CD4-positive, alpha-beta T cell (primary cell): ENCODE measurements at regions not wholly inside any gene's neighbourhood (a gene's known extent, or its start where the extent isn't known, plus 50 kb on each side); places are given as distances from the start of the nearest gene placed in this dataset.
A peak's percentile ranks its signal among the peaks of the same experiment; 100 is the strongest.
"Not testable (repeated sequence)": the region's sequence is repeated elsewhere in the genome, so short reads cannot be mapped to it uniquely, and the experiment has no call there.

ENCODE experiments used
- ATAC-seq: fragments of 200-7000 bp; cut with Tn5 transposase; one replicate; pipeline ENCODE4 v1.10.0; 2022; ENCODE audit warnings: mild to moderate bottlenecking; ENCODE audit not compliant: poor library complexity
- CTCF ChIA-PET: fragments of 350-600 bp; sonication (Branson Sonifier 250); formaldehyde crosslinking; loops from one replicate; lab custom pipeline; 2021; ENCODE audit warnings: antibody characterized with exemption, inconsistent platforms; lab: Charles Lee
- POLR2A ChIA-PET: fragments of 350-600 bp; sonication (Branson Sonifier 250); formaldehyde crosslinking; loops from one replicate; lab custom pipeline; 2021; ENCODE audit warnings: antibody characterized with exemption, inconsistent platforms; lab: Charles Lee
- DNase-seq, 14 experiments: peaks; one replicate each; pipeline ENCODE4 v3.0.0-alpha.2; 2013 to 2020; ENCODE audit warnings: mixed read lengths in 2 of 14
- H3K27ac ChIP-seq, 2 donors: one replicate each; pipeline versions ENCODE4 v1.5.1 to v1.7.0; 2013; ENCODE audit warnings: low read length in 2 of 2, low read depth in 1 of 2, mild to moderate bottlenecking in 1 of 2
- H3K27me3 ChIP-seq, 2 experiments: 1 replicate in 1 of 2; 2 replicates in 1 of 2; pipeline versions ENCODE4 v1.6.1 to v1.7.0; 2013; ENCODE audit warnings: low read length in 2 of 2, control low read depth in 1 of 2, mild to moderate bottlenecking in 1 of 2, moderate library complexity in 1 of 2; ENCODE audit not compliant: insufficient read depth in 2 of 2, control insufficient read depth in 1 of 2
- H3K36me3 ChIP-seq: one replicate; pipeline ENCODE4 v1.6.1; 2013; ENCODE audit warnings: low read length, control low read depth; ENCODE audit not compliant: insufficient read depth
- H3K4me1 ChIP-seq: one replicate; pipeline ENCODE4 v1.6.1; 2013; ENCODE audit warnings: low read length, control low read depth; ENCODE audit not compliant: insufficient read depth
- H3K4me3 ChIP-seq: one replicate; pipeline ENCODE4 v1.5.1; 2013; ENCODE audit warnings: mild to moderate bottlenecking, low read length, moderate library complexity
- H3K9me3 ChIP-seq, 2 experiments: 1 replicate in 1 of 2; 2 replicates in 1 of 2; pipeline versions ENCODE4 v1.6.1 to v1.7.0; 2013; ENCODE audit warnings: low read length in 2 of 2, mild to moderate bottlenecking in 2 of 2, control low read depth in 1 of 2, moderate library complexity in 1 of 2; ENCODE audit not compliant: control insufficient read depth in 1 of 2, insufficient read depth in 1 of 2
- H3K27ac Mint-ChIP-seq: one replicate; pipeline ENCODE4 v1.8.0; 2020; ENCODE audit warnings: mixed read lengths
- H3K27me3 Mint-ChIP-seq: one replicate; pipeline ENCODE4 v1.8.0; 2021; ENCODE audit warnings: mixed read lengths
- H3K36me3 Mint-ChIP-seq: one replicate; pipeline ENCODE4 v1.8.0; 2021; ENCODE audit warnings: low read depth, mixed read lengths
- H3K4me1 Mint-ChIP-seq: one replicate; pipeline ENCODE4 v1.8.0; 2021; ENCODE audit warnings: low read depth, mixed read lengths
- H3K4me3 Mint-ChIP-seq: one replicate; pipeline ENCODE4 v1.8.0; 2020; ENCODE audit warnings: mild to moderate bottlenecking, mixed read lengths
- H3K9me3 Mint-ChIP-seq: one replicate; pipeline ENCODE4 v1.8.0; 2020; ENCODE audit warnings: mixed read lengths
- intact Hi-C, 2 experiments: fragments of 100-400 bp; cut with DNase I in 1 of 2; cut with micrococcal nuclease in 1 of 2; formaldehyde crosslinking; loops; one replicate each; pipeline versions ENCODE4 v1.15.1 to v1.9.0; 2023 to 2025; cut with DNase I, micrococcal nuclease
- TF ChIP-seq, protein P1 (sequence below): fragments of 200-600 bp; IDR thresholded peaks from one replicate; pipeline ENCODE4 v1.8.0; 2022; ENCODE audit warnings: antibody characterized with exemption, mild to moderate bottlenecking

DNA sequence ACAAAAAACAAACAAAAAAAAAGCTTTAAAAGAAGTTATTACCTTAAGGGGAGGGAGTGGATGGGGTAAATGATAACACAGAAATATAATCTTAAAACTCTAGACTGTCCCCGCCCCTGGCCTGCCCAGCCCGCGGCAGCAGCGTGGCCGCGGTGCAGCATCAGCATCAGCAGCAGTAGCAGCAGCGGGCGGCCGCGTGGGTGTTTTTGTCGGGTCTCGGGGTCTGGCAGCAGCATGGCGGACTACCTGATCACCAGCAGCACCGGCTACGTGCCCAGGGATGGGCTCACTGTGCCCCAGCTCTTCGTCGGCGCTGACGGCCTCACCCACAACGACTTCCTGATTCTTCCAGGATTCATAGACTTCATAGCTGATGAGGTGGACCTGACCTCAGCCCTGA is 80.0 kb upstream of the ANKRD28 start:
- Mint-ChIP-seq H3K27me3 (no peaks in the 10 kb centered on the region), H3K9me3 (no peaks in the 10 kb centered on the region), H3K27ac (no peak overlapping the region), H3K4me1 (no peaks in the 10 kb centered on the region), H3K36me3 (no peaks in the 10 kb centered on the region), H3K4me3 (no peak overlapping the region)
- no peak overlapping the region for H3K27ac ChIP-seq
- ATAC-seq (no peak), DNase-seq (peak in 1 of 14 experiments; percentile 5)
- intact Hi-C loops = no loop called here
- POLR2A ChIA-PET = no interaction called here
- TF ChIP-seq, protein P1, sequence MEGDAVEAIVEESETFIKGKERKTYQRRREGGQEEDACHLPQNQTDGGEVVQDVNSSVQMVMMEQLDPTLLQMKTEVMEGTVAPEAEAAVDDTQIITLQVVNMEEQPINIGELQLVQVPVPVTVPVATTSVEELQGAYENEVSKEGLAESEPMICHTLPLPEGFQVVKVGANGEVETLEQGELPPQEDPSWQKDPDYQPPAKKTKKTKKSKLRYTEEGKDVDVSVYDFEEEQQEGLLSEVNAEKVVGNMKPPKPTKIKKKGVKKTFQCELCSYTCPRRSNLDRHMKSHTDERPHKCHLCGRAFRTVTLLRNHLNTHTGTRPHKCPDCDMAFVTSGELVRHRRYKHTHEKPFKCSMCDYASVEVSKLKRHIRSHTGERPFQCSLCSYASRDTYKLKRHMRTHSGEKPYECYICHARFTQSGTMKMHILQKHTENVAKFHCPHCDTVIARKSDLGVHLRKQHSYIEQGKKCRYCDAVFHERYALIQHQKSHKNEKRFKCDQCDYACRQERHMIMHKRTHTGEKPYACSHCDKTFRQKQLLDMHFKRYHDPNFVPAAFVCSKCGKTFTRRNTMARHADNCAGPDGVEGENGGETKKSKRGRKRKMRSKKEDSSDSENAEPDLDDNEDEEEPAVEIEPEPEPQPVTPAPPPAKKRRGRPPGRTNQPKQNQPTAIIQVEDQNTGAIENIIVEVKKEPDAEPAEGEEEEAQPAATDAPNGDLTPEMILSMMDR = no peak
- peaks cover 0 to 8% of the 10 kb centered on the region in 2 experiments for H3K9me3 ChIP-seq
- H3K4me1 ChIP-seq = no peaks in the 10 kb centered on the region
- H3K27me3 ChIP-seq = no peaks in the 10 kb centered on the region
- H3K36me3 ChIP-seq = no peaks in the 10 kb centered on the region
- H3K4me3 ChIP-seq = no peak overlapping the region
- CTCF ChIA-PET = no interaction called here

DNA sequence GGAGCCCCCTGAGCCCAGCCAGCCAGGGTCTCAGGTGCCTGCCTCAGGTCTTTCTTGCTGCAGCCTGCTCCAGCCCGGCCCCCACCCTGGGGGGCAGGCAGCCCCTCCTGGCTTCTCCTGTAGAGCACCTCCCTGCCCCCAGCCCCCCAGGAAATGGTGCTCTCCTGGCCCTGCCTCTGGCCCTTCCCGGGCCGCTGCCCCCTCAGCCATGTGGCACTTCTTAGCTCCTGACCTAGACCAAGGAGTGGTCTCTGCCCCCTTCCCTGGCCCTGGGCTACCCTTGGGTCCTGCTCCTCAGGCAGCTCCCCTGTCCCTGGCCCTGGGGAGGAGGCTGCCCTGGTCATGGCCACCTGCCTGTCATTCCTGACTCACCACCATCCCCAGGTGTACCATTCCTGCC is 82.0 kb upstream of the ANKRD28 start:
- H3K4me3 Mint-ChIP-seq, H3K27me3 Mint-ChIP-seq, H3K27ac Mint-ChIP-seq: not testable (repeated sequence)

DNA sequence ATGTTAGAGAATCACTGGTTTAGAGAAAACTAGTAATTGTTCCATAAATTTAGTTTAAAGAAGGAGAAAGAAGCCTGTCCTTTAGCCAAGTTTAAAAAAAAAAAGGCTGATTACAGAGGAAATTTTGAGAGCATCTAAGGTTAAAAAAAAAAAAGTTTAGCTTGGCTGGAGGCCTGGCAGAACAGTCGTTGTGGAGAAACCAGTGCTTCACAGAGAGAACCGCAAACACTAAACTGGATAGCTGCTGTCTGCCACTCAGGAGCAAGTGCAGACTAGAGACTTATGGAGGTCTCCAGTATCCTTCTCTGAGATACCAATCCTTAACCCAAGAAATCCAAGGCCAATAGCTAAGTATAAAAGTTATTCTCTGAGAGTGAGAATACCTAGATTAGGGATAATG is 84.8 kb upstream of the ANKRD28 start:
- ATAC-seq (no peak), DNase-seq (no peak)
- no peak overlapping the region for H3K27ac ChIP-seq
- H3K9me3 ChIP-seq = peaks cover 0 to 11% of the 10 kb centered on the region in 2 experiments
- no peaks in the 10 kb centered on the region for H3K27me3 ChIP-seq
- CTCF ChIA-PET = interaction anchor here (0.6 kb wide), 1 partner anchor 606 kb away, joined by 3 read pairs; no protein-coding TSS in a partner anchor
- TF ChIP-seq, protein P1 = no peak
- no peaks in the 10 kb centered on the region for H3K27me3 Mint-ChIP-seq
- POLR2A ChIA-PET = no interaction called here
- no peak overlapping the region for H3K4me3 Mint-ChIP-seq
- intact Hi-C loops = no loop called here
- no peaks in the 10 kb centered on the region for H3K36me3 Mint-ChIP-seq
- H3K9me3 Mint-ChIP-seq = no peaks in the 10 kb centered on the region
- no peak overlapping the region for H3K27ac Mint-ChIP-seq
- no peaks in the 10 kb centered on the region for H3K4me1 ChIP-seq
- H3K4me1 Mint-ChIP-seq = no peaks in the 10 kb centered on the region
- H3K4me3 ChIP-seq = no peak overlapping the region
- no peaks in the 10 kb centered on the region for H3K36me3 ChIP-seq

More for the DNA sequence above, 82.0 kb upstream of the ANKRD28 start:
- H3K4me1 ChIP-seq, POLR2A ChIA-PET, H3K36me3 ChIP-seq, H3K9me3 ChIP-seq, intact Hi-C loops, H3K9me3 Mint-ChIP-seq, H3K4me3 ChIP-seq, H3K4me1 Mint-ChIP-seq, H3K27me3 ChIP-seq, H3K36me3 Mint-ChIP-seq, H3K27ac ChIP-seq, DNase-seq, CTCF ChIA-PET, ATAC-seq: not testable (repeated sequence)

DNA sequence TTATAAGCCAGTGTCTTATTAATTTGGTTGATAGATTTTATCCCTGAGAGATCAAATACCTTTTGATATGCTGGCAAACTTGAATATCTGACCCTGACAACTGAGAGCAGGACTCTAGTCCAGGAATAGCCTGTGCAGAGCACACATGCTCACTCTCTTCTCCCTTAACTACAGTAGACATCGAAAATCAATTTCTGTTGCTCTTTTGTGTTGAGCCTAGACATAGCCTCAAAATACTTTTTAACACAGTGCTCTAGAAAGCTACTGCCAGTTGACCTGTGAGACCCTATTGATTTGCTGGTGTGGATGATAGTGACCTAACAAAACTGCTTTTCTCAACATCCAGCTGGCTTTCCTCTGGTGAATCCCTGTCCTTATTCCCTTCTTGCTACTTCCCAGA is 86.4 kb upstream of the ANKRD28 start:
- CTCF ChIA-PET = no interaction called here
- H3K27ac ChIP-seq = no peak overlapping the region
- POLR2A ChIA-PET = no interaction called here
- no peaks in the 10 kb centered on the region for H3K36me3 ChIP-seq
- H3K4me1 ChIP-seq = no peaks in the 10 kb centered on the region
- no peaks in the 10 kb centered on the region for H3K27me3 ChIP-seq
- TF ChIP-seq, protein P1 = no peak
- ATAC-seq = no peak
- H3K27ac Mint-ChIP-seq = no peak overlapping the region
- no peak overlapping the region for H3K4me3 Mint-ChIP-seq
- no peaks in the 10 kb centered on the region for H3K4me1 Mint-ChIP-seq
- peaks cover 0 to 3% of the 10 kb centered on the region in 2 experiments for H3K9me3 ChIP-seq
- no peaks in the 10 kb centered on the region for H3K9me3 Mint-ChIP-seq
- no peak overlapping the region for H3K4me3 ChIP-seq
- no peaks in the 10 kb centered on the region for H3K36me3 Mint-ChIP-seq
- DNase-seq = no peak
- intact Hi-C loops = no loop called here
- no peaks in the 10 kb centered on the region for H3K27me3 Mint-ChIP-seq
